NT2/D1 (cell line): ENCODE measurements at regions not wholly inside any gene's neighbourhood (a gene's known extent, or its start where the extent isn't known, plus 50 kb on each side); places are given as distances from the start of the nearest gene placed in this dataset.

ENCODE experiments used
- SUZ12 ChIP-seq: IDR thresholded peaks from 2 replicates; pipeline ENCODE4 v1.6.1; 2011; ENCODE audit not compliant: insufficient read length, insufficient read depth; ENCODE audit errors: extremely low read depth
- YY1 ChIP-seq: IDR thresholded peaks from 2 replicates; pipeline ENCODE4 v1.6.1; 2011; ENCODE audit not compliant: insufficient read length, insufficient read depth
- ZNF274 ChIP-seq: IDR thresholded peaks from 2 replicates; pipeline ENCODE4 v1.6.1; 2011; ENCODE audit warnings: mild to moderate bottlenecking, low read depth, low read length

DNA sequence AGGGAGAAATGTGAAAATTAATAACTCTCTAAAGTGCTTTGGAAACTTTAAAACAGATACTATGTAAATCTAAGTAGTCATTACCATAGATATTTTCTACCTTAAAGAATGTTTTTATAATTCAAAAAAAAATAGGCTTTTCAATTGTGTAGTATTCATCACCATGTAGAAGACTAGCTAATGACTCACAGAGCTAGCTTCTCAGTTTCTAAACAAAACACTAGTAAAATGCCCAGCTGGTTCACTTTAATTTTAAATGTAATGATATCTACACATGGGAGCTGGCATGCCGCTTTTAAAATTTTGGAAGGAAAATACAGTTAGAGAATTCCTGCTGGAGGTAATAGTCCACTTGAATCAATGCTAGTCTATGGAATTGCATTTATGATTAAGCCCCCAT, 509.8 kb downstream of the CSNK1G3 start:
- TF ChIP-seq SUZ12 (no peak), ZNF274 (no peak), YY1 (no peak)
